ENCODE measurements at regions not wholly inside any gene's neighbourhood (a gene's known extent, or its start where the extent isn't known, plus 50 kb on each side); places are given as distances from the start of the nearest gene placed in this dataset.
"Not testable (repeated sequence)": the region's sequence is repeated elsewhere in the genome, so short reads cannot be mapped to it uniquely, and the experiment has no call there.

DNA sequence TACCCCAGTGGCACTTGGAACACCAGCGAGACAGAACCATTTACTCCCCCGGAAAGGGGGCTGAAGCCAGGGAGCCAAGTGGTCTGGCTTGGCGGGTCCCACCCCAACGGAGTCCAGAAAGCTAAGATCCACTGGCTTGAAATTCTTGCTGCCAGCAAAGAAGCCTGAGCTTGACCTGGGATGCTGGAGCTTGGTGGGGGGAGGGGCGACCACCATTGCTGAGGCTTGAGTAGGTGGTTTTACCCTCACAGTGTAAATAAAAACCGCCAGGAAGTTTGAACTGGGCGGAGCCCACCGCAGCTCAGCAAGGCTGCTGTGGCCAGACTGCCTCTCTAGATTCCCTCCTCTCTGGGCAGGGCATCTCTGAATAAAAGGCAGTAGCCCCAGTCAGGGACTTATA is 62.8 kb downstream of the RPS24 start:
- DNase-seq; in situ Hi-C loops (cut with HindIII; ENCODE audit: low pct_ligation_motif_present, low pct_unique_long_range_greater_than_20kb, low sequenced_read_pairs): not testable (repeated sequence)

DNA sequence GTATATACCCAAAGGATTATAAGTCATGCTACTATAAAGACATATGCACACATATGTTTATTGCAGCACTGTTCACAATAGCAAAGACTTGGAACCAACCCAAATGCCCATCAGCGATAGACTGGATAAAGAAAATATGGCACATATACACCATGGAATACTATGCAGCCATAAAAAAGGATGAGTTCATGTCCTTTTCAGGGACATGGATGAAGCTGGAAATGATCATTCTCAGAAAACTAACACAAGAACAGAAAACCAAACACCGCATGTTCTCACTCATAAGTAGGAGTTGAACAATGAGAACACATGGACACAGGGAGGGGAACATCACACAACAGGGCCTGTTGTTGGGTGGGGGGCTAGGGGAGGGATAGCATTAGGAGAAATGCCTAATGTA is 68.9 kb downstream of the RPS24 start:
- in situ Hi-C loops (cut with HindIII; ENCODE audit: low pct_ligation_motif_present, low pct_unique_long_range_greater_than_20kb, low sequenced_read_pairs); DNase-seq: not testable (repeated sequence)

DNA sequence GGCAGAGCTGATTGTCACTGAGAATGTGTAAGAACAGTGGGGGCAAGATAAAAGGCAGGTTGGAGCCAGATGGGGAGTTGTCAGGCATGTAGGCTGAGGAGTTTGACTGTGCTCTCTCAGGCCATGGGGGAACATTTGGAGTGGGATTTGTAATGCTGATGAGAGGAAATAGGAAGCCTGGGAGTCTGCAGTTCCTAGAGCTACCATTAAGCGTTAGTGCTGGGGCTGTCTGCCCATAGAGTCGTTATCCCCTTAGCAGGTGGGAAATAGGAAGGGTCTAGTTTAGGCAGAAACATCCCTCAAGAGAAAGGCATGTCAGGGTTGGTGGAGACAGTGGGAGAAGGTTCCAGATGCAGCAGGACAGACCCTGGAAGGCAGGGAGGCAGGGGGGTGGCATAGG is 75.5 kb downstream of the RPS24 start:
- in situ Hi-C loops (cut with HindIII; ENCODE audit: low pct_ligation_motif_present, low pct_unique_long_range_greater_than_20kb, low sequenced_read_pairs), result no loop called here
- no peak for DNase-seq

DNA sequence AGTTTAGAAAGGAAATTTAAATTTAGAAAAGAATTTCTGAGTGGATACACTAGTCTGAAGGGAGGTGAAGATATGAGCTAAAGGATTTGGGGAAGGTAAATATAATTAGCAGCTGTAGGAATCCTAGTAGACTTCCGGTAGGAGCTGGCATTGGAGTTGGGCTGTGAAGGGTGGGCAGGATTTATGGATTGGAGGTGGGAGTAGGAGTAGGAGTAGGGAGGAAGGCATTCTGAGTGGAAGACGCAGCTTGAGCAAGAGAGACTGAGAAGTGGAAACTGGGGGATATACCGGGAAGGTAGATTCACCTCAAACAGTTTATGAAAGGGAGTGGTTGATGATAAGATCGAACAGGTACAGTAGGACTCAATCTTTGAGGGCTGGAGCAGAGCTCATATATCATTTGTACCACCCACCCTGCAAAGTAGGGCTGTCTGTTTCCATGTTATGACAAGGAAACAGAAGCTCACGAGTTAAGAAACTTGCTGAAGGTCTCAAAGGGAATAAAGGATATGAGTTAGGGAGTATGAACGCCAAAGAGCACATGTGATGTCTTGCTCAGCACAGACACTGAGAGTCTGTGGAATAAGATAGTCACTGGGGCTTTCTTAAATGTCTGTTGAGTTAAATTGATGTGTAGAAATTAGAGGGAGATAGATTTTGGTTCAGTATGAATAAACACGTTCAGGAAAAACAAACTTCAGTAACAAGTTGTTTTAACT is 81.6 kb downstream of the RPS24 start:
- DNase-seq, result no peak
- in situ Hi-C loops (cut with HindIII; ENCODE audit: low pct_ligation_motif_present, low pct_unique_long_range_greater_than_20kb, low sequenced_read_pairs), result no loop called here

DNA sequence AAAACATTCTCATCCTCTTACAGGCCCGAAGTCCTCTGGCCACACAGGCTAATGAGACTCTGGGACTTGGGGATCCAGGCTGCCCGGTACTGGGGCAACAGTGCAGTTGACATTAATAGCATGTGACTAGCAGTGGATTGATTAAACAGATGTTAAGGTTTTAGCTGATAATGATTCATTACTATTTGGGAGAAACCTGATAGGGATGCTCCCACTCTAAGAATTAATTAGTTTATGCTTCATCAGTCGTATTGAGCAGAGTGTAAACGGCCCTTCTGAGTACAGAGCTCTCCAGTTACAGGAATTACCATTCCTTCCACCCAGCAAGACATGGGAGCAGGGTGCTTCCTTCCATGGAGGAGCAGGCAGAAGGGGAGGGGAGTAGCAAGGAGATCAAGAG is 82.7 kb downstream of the RPS24 start:
- no peak for DNase-seq
- in situ Hi-C loops (cut with HindIII; ENCODE audit: low pct_ligation_motif_present, low pct_unique_long_range_greater_than_20kb, low sequenced_read_pairs), result no loop called here

DNA sequence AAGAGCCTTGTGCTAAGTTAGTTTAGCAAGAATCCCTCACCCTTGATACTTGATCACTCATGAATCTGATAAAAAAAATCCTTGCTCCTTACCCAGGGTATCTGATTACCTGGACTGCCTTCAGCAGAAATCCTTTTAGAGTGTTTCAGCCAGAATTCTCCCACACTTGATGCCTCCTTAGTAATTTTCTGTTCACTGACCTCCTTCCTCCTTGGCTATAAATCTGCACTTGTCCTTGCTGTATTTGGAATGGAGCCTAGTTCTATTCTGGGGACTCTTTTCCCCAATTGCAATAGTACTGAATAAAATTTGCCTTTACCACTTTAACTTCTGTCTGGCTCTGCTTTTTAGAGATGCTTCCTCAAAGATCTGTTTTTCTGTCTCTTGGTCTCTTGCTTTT is 84.9 kb downstream of the RPS24 start:
- in situ Hi-C loops (cut with HindIII; ENCODE audit: low pct_ligation_motif_present, low pct_unique_long_range_greater_than_20kb, low sequenced_read_pairs), result no loop called here
- no peak for DNase-seq

DNA sequence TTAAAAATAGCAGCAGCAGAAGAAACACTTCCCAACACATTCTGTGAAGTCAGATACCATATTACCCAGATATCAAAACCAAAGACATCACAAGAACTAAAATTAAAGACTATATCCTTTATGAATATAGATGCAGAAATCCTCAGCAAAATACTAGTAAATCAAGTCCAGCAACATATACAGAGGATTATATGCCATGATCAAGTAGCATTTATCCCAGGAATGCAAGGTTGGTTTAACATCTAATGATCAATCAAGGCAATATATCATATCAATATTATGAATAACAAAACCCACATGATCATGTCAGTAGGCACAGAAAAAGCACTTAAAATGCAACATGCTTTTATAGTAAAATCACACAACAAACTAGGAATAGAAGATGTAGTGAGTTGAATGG is 88.1 kb downstream of the RPS24 start:
- DNase-seq, result no peak
- in situ Hi-C loops (cut with HindIII; ENCODE audit: low pct_ligation_motif_present, low pct_unique_long_range_greater_than_20kb, low sequenced_read_pairs), result no loop called here

DNA sequence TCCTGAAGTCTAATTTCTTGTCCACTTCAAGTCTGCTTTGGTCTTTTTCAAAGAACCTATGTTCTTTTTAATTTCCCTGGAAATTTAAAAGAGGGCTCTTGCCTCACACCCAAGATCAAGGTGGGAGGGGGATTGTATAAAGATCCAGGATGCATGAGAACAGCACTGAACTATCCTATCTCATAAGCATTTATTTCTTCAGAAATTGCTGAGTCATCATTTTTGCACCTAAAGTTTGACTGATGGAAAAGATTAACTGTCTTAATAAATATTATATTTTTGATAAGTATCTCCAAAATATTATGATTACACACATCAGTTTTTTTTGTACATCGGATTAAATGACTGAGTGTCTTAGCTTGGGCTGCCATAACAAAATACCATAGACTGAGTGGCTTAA is 90.5 kb downstream of the RPS24 start:
- in situ Hi-C loops (cut with HindIII; ENCODE audit: low pct_ligation_motif_present, low pct_unique_long_range_greater_than_20kb, low sequenced_read_pairs), result no loop called here
- DNase-seq, result no peak

DNA sequence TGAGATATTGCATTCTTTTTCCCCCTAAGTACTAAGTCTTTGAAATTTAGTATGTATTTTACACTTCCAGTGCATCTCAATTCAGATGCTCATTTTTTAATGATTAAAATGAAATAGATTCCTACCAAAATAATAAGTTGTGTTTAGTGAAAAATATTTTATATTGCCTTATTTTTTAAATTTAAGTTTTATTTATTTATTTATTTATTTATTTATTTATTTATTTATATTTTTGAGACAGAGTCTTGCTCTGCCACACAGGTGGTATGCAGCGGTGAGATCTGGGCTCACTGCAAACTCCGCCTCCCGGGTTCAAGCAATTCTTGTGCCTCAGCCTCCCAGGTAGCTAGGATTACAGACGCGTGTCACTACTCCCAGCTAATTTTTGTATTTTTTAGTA is 95.5 kb downstream of the RPS24 start:
- in situ Hi-C loops (cut with HindIII; ENCODE audit: low pct_ligation_motif_present, low pct_unique_long_range_greater_than_20kb, low sequenced_read_pairs), result loop anchor here (25.0 kb wide), 1 partner anchor 92 kb away; the partner anchor contains the start of genes POLR3A and RPS24
- DNase-seq, result no peak

DNA sequence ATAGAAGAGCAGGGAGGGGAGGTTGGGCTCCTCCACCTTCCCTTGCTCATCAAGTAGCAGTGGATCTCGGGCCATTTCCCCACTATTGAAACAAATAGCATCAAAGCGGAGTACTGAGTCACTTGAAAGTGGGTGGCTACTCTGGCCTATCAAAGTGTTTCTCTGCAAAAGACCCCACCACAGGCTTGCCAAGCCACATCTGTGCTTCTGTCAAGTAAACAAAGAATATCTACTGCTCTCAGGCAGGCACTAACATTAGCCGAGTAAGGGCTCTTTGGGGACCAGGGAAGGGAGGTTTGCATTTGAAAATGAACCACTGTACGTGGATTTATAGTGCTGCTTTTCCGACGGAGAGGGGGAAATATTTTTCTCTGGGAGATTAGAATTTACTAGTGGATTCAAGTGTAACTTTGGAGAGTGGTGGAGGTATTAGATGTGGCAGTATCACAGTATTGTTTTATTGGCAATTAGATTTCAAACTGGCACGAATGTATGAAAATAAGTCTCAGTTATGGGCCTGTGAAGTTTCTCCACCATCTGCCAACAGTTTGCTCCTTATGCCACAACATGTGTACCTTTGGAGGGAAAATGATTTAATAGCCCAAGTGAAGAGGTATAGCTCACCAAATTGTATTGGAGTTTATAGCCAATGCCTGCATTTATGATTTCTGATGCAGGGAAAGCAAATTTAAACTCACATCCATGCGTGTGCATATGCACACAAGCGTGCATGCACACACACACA is 97.5 kb downstream of the RPS24 start:
- no peak for DNase-seq
- in situ Hi-C loops (cut with HindIII; ENCODE audit: low pct_ligation_motif_present, low pct_unique_long_range_greater_than_20kb, low sequenced_read_pairs), result loop anchor here (25.0 kb wide), 1 partner anchor 94 kb away; the partner anchor contains the start of genes POLR3A and RPS24

DNA sequence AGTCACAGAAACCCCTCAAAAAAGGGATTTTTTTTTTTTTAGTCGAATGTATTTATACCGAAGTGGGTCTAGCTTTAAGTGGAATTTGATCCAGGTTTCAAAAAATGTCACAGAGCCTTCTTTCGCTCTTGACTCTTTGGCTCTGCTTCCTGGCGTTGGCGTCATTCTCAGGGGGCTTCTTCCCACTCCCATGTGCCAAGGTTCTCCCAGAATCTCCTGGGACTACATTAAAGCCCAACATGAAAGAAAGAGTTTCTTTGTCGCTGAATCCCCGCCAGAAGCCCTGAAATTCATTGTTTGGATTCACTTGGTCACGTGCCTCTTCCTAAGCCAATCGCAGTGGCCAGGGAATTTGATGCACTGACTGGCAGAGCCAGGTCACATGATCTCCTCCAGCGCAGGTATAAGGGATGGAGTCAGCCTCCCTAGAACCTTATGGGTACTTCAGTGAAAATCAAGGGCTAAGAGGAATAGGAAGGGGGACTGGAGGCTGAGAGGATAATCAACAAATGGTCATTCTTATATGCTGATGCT is 101.2 kb downstream of the RPS24 start:
- DNase-seq, result no peak
- in situ Hi-C loops (cut with HindIII; ENCODE audit: low pct_ligation_motif_present, low pct_unique_long_range_greater_than_20kb, low sequenced_read_pairs), result loop anchor here (25.0 kb wide), 1 partner anchor 98 kb away; the partner anchor contains the start of genes POLR3A and RPS24

DNA sequence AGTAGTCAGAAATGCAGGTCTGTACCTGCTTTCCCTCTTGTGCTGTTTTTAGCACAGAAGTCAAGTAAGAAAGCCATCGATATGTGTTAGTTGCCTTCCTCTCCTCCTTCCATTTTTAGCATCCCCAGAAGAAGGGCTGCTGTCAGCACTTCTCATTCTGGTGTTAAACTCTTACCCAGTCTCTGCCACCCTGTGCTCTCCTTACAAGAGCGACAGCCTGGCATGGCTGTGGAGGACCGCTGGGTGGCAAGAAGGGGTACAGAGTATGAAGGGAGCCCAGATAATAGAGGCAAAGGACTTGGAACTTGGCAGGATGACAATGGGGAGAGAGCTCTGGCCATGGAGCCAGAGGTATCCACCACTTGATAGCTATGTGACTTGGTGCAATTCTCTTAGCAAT is 103.5 kb downstream of the RPS24 start:
- DNase-seq, result no peak
- in situ Hi-C loops (cut with HindIII; ENCODE audit: low pct_ligation_motif_present, low pct_unique_long_range_greater_than_20kb, low sequenced_read_pairs), result loop anchor here (25.0 kb wide), 1 partner anchor 100 kb away; the partner anchor contains the start of genes POLR3A and RPS24

DNA sequence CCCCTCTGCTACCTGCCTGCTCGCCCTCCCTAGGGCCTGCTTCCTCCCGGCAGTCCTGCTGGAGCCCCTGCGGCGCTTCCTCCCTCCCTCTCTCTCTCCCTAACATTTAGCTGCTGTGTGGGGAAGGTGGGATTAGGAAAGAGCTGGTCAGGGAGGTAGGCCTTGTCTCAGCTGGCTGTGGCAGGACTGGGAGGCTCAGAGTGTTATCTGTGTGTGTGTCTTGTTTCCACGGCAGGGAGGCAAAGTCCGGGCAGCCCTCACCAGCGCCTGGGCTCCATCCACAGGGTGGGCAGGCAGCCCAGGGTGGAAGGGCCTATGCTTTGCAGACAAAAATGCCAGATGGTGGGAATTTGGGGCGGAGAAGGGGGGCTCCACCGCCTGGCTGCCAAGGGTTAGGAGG is 105.7 kb downstream of the RPS24 start:
- in situ Hi-C loops (cut with HindIII; ENCODE audit: low pct_ligation_motif_present, low pct_unique_long_range_greater_than_20kb, low sequenced_read_pairs), result loop anchor here (25.0 kb wide), 1 partner anchor 102 kb away; the partner anchor contains the start of genes POLR3A and RPS24
- DNase-seq, result no peak

DNA sequence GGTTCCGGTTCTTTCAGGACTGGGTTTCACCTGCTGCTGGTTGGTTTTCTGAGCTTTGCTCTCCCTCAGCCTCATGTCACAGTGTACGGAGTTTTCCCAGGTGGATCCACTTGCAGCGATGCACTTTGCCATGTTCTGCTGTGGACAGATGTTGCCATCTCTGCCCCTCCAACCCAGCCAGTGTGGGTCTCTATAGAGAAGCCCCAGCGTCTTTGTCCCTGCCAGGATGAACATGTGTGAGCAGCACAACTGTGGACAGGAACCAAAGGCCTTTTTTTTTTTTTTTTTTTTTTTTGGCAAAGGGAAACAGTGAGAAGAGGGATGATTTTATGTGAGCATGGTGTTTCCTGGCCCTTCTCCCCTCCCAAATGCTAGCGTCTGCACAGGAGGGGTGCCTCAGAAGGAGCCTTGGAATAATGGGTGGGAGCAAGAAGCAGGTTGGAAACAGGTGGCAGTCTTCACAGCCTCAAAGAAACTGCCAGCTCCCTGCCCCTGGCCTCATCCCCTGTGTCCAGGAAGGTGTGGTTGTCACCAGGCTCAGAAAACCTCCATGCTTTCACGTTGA is 106.5 kb downstream of the RPS24 start:
- in situ Hi-C loops (cut with HindIII; ENCODE audit: low pct_ligation_motif_present, low pct_unique_long_range_greater_than_20kb, low sequenced_read_pairs), result loop anchor here (25.0 kb wide), 1 partner anchor 103 kb away; the partner anchor contains the start of genes POLR3A and RPS24
- DNase-seq, result no peak

DNA sequence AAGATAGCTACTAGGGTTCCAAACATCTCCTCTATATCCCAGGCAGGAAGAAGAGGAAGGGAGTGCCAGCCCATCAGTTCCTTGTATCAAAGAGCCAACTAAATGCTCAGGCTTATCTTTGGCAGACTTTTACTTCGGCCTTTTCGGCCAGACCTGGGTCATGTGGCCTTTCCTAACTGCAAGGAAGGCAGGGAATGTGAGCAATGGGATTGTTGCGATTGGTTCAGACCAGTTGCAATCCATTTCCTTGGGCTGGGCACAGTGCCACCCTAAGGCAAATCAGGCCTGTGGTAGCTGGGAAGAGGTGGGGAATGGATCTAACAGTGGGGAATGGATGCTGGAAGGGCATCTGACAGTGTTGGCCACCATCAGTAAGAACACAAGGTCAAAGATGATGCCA is 109.9 kb downstream of the RPS24 start:
- in situ Hi-C loops (cut with HindIII; ENCODE audit: low pct_ligation_motif_present, low pct_unique_long_range_greater_than_20kb, low sequenced_read_pairs), result loop anchor here (25.0 kb wide), 1 partner anchor 106 kb away; the partner anchor contains the start of genes POLR3A and RPS24

DNA sequence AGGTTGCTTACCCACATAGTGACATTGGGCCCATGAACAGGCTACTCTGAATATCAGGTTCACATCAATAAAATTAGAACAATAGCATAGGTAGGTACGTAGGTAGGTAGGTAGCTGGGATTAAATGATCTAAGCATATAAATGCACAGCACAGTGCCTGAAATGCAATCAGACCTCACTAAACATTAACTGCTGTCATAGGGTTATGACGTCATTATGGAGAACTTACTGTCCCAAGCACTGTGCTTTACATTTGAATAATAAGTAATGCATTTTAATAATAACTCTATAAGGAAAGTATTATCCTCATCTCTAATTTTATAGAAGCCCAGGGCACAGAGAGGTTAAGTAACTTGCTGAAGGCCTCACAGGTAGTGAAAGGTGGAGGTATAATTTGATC is 112.5 kb downstream of the RPS24 start:
- in situ Hi-C loops (cut with HindIII; ENCODE audit: low pct_ligation_motif_present, low pct_unique_long_range_greater_than_20kb, low sequenced_read_pairs), result loop anchor here (25.0 kb wide), 1 partner anchor 109 kb away; the partner anchor contains the start of genes POLR3A and RPS24
- no peak for DNase-seq

More for the DNA sequence above, 109.9 kb downstream of the RPS24 start:
- no peak for DNase-seq

DNA sequence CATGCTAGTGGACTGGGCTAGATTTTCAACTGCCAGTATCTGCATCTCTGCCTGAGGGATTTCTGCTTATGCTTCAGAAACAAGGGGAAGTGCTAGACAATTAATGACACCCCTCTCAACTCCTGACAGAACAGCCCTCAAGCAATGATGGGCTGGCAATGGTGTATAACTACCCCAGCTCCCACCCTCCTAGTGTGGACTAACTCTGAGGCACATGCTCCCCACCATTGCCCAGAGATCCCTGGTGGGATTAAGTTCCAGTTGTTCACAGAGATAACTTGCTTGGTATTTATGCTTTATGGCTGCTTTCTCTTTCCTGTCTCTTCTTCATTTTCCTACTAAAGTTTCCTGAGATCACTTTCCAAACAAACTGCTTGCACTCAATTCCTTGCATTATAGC is 113.5 kb downstream of the RPS24 start:
- in situ Hi-C loops (cut with HindIII; ENCODE audit: low pct_ligation_motif_present, low pct_unique_long_range_greater_than_20kb, low sequenced_read_pairs), result loop anchor here (25.0 kb wide), 1 partner anchor 110 kb away; the partner anchor contains the start of genes POLR3A and RPS24
- DNase-seq, result no peak

DNA sequence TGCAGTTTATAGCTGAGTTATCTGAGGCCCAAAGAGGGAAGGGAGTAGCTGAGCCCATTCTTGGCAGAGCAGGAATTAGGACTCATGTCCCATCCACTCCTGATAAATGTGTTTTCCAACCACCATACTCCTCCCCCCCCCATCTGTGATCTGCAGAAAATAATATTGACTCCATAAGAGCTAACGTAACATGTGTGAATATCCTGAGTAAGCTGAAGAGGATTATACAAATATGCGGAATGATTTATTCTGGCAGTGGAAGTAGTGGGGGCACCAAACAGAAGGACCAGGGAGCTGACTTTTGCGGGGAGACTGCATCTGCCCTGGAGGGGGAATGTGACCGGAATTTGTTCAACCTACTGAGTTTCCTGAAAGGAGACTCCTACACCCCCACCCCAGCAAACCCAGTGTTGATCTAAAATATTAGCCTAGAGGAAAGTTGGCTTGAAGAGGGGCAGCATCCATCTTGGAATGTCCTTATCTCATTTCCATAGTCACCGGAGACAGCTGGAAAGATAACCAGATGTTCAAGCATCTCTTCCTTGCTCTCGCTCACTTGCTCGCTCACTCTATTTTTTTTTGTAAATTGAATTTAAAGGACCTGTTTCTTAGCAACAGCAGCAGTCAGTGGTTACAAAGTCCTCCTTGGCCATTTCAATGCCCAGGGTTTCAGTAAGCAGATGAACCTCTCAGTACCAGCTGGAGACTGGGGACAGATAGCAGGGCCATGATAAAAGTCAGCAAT is 114.7 kb downstream of the RPS24 start:
- in situ Hi-C loops (cut with HindIII; ENCODE audit: low pct_ligation_motif_present, low pct_unique_long_range_greater_than_20kb, low sequenced_read_pairs), result loop anchor here (25.0 kb wide), 1 partner anchor 111 kb away; the partner anchor contains the start of genes POLR3A and RPS24
- no peak for DNase-seq
